Activated CD4-positive, alpha-beta T cell treated with anti-CD3 and anti-CD28 coated beads, Interleukin-2, amount 10 ng/mL, durations not matched to agents 7 days and 5 days (primary cell): ENCODE measurements at regions not wholly inside any gene's neighbourhood (a gene's known extent, or its start where the extent isn't known, plus 50 kb on each side); places are given as distances from the start of the nearest gene placed in this dataset.

Source experiments
- CTCF ChIA-PET: fragments of 350-600 bp; sonication (Branson Sonifier 250); formaldehyde crosslinking; loops from one replicate; lab custom pipeline; 2021; ENCODE audit warnings: antibody characterized with exemption; lab: Charles Lee
- POLR2A ChIA-PET: fragments of 350-600 bp; sonication (Branson Sonifier 250); formaldehyde crosslinking; loops from one replicate; lab custom pipeline; 2021; ENCODE audit warnings: antibody characterized with exemption; lab: Charles Lee
- DNase-seq: peaks from one replicate; pipeline ENCODE4 v3.0.0-alpha.2; 2020
- H3K27ac Mint-ChIP-seq: one replicate; pipeline ENCODE4 v1.8.0; 2021; ENCODE audit warnings: mild to moderate bottlenecking, moderate library complexity, mixed read lengths
- H3K27me3 Mint-ChIP-seq: one replicate; pipeline ENCODE4 v1.8.0; 2021; ENCODE audit warnings: mixed read lengths
- H3K36me3 Mint-ChIP-seq: one replicate; pipeline ENCODE4 v1.8.0; 2021; ENCODE audit warnings: low read depth, mixed read lengths
- H3K4me1 Mint-ChIP-seq: one replicate; pipeline ENCODE4 v1.8.0; 2021; ENCODE audit warnings: mixed read lengths
- H3K4me3 Mint-ChIP-seq: one replicate; pipeline ENCODE4 v1.8.0; 2021; ENCODE audit warnings: mild to moderate bottlenecking, moderate library complexity, mixed read lengths
- H3K9me3 Mint-ChIP-seq: one replicate; pipeline ENCODE4 v1.8.0; 2021; ENCODE audit warnings: mixed read lengths

GRCh38 chr5:173557123-173557903 lies 59.1 kb downstream of the BOD1 start:
- Mint-ChIP-seq H3K27ac (no peak overlapping the region), H3K36me3 (no peaks in the 10 kb centered on the region), H3K4me1 (no peaks in the 10 kb centered on the region), H3K27me3 (peaks cover 5% of the 10 kb centered on the region), H3K4me3 (no peak overlapping the region), H3K9me3 (peaks cover 9% of the 10 kb centered on the region)
- ChIA-PET CTCF (interaction anchor here (0.5 kb wide), 1 partner anchor 739 kb away, joined by 3 read pairs; no protein-coding TSS in a partner anchor), POLR2A (no interaction called here)
- DNase-seq: no peak

- ChIA-PET CTCF (interaction anchor here (0.5 kb wide), 1 partner anchor 740 kb away, joined by 3 read pairs; no protein-coding TSS in a partner anchor), POLR2A (no interaction called here)
- H3K9me3 Mint-ChIP-seq: peaks cover 5% of the 10 kb centered on the region
- H3K36me3 Mint-ChIP-seq: no peaks in the 10 kb centered on the region
- no peak overlapping the region for H3K27ac Mint-ChIP-seq
- no peaks in the 10 kb centered on the region for H3K4me1 Mint-ChIP-seq
- no peak for DNase-seq
- H3K4me3 Mint-ChIP-seq: no peak overlapping the region
- H3K27me3 Mint-ChIP-seq: peaks cover 3% of the 10 kb centered on the region
Observed at GRCh38 chr5:173556142-173557028, 60.1 kb downstream of the BOD1 start.

GRCh38 chr5:173554989-173555705 lies 61.3 kb downstream of the BOD1 start:
- no peak for DNase-seq
- no peaks in the 10 kb centered on the region for H3K36me3 Mint-ChIP-seq
- H3K4me1 Mint-ChIP-seq: no peaks in the 10 kb centered on the region
- POLR2A ChIA-PET: no interaction called here
- no peaks in the 10 kb centered on the region for H3K9me3 Mint-ChIP-seq
- no peak overlapping the region for H3K4me3 Mint-ChIP-seq
- CTCF ChIA-PET: no interaction called here
- no peaks in the 10 kb centered on the region for H3K27me3 Mint-ChIP-seq
- H3K27ac Mint-ChIP-seq: no peak overlapping the region

- CTCF ChIA-PET: interaction anchor here (1.4 kb wide), 1 partner anchor 40 kb away, joined by 3 read pairs; no protein-coding TSS in a partner anchor
- H3K27me3 Mint-ChIP-seq: no peaks in the 10 kb centered on the region
- POLR2A ChIA-PET: no interaction called here
- H3K27ac Mint-ChIP-seq: no peak overlapping the region
- H3K4me1 Mint-ChIP-seq: no peaks in the 10 kb centered on the region
- H3K36me3 Mint-ChIP-seq: no peaks in the 10 kb centered on the region
- no peak for DNase-seq
- no peak overlapping the region for H3K4me3 Mint-ChIP-seq
- no peaks in the 10 kb centered on the region for H3K9me3 Mint-ChIP-seq
Observed at GRCh38 chr5:173554038-173554955, 62.2 kb downstream of the BOD1 start.

GRCh38 chr5:173550641-173551040 lies 65.8 kb downstream of the BOD1 start:
- Mint-ChIP-seq H3K9me3 (no peaks in the 10 kb centered on the region), H3K4me3 (no peak overlapping the region), H3K27me3 (no peaks in the 10 kb centered on the region), H3K36me3 (no peaks in the 10 kb centered on the region), H3K27ac (no peak overlapping the region), H3K4me1 (no peaks in the 10 kb centered on the region)
- no peak for DNase-seq
- CTCF ChIA-PET: interaction anchor here (1.0 kb wide), 1 partner anchor 78 kb away, joined by 3 read pairs; no protein-coding TSS in a partner anchor
- POLR2A ChIA-PET: no interaction called here

GRCh38 chr5:173549644-173550043 lies 66.8 kb downstream of the BOD1 start:
- DNase-seq: no peak
- Mint-ChIP-seq H3K27ac (no peak overlapping the region), H3K4me3 (no peak overlapping the region), H3K4me1 (no peaks in the 10 kb centered on the region), H3K36me3 (no peaks in the 10 kb centered on the region), H3K9me3 (no peaks in the 10 kb centered on the region), H3K27me3 (no peaks in the 10 kb centered on the region)
- ChIA-PET CTCF (no interaction called here), POLR2A (no interaction called here)

- CTCF ChIA-PET: no interaction called here
Observed at GRCh38 chr5:173547579-173547978, 68.9 kb downstream of the BOD1 start.

GRCh38 chr5:173542964-173543363 lies 73.5 kb downstream of the BOD1 start:
- no peak overlapping the region for H3K4me3 Mint-ChIP-seq
- no peak for DNase-seq
- no peaks in the 10 kb centered on the region for H3K36me3 Mint-ChIP-seq
- no peak overlapping the region for H3K27ac Mint-ChIP-seq
- H3K4me1 Mint-ChIP-seq: no peaks in the 10 kb centered on the region
- CTCF ChIA-PET: no interaction called here
- no peaks in the 10 kb centered on the region for H3K9me3 Mint-ChIP-seq
- POLR2A ChIA-PET: interaction anchor here (1.0 kb wide), 1 partner anchor 109 kb away, joined by 3 read pairs; no protein-coding TSS in a partner anchor
- H3K27me3 Mint-ChIP-seq: no peaks in the 10 kb centered on the region

More at GRCh38 chr5:173547579-173547978, 68.9 kb downstream of the BOD1 start:
- no peaks in the 10 kb centered on the region for H3K4me1 Mint-ChIP-seq
- no peaks in the 10 kb centered on the region for H3K36me3 Mint-ChIP-seq
- no peak overlapping the region for H3K27ac Mint-ChIP-seq
- POLR2A ChIA-PET: no interaction called here
- no peak overlapping the region for H3K4me3 Mint-ChIP-seq
- no peaks in the 10 kb centered on the region for H3K27me3 Mint-ChIP-seq
- no peaks in the 10 kb centered on the region for H3K9me3 Mint-ChIP-seq
- no peak for DNase-seq

- ChIA-PET CTCF (no interaction called here), POLR2A (interaction anchor here (1.0 kb wide), 1 partner anchor 110 kb away, joined by 3 read pairs; no protein-coding TSS in a partner anchor)
- Mint-ChIP-seq H3K4me1 (no peaks in the 10 kb centered on the region), H3K9me3 (no peaks in the 10 kb centered on the region), H3K4me3 (no peak overlapping the region), H3K27ac (no peak overlapping the region), H3K36me3 (no peaks in the 10 kb centered on the region), H3K27me3 (no peaks in the 10 kb centered on the region)
- DNase-seq: no peak
Observed at GRCh38 chr5:173542159-173542558, 74.3 kb downstream of the BOD1 start.

GRCh38 chr5:173538654-173539053 lies 77.8 kb downstream of the BOD1 start:
- Mint-ChIP-seq H3K27me3 (peaks cover 7% of the 10 kb centered on the region), H3K4me1 (no peaks in the 10 kb centered on the region), H3K9me3 (no peaks in the 10 kb centered on the region), H3K4me3 (no peak overlapping the region), H3K27ac (no peak overlapping the region), H3K36me3 (no peaks in the 10 kb centered on the region)
- CTCF ChIA-PET: interaction anchor here (0.6 kb wide), 1 partner anchor 1010 kb away, joined by 4 read pairs; no protein-coding TSS in a partner anchor
- POLR2A ChIA-PET: no interaction called here
- no peak for DNase-seq

GRCh38 chr5:173538018-173538417 lies 78.4 kb downstream of the BOD1 start:
- CTCF ChIA-PET: interaction anchor here (0.6 kb wide), 1 partner anchor 1011 kb away, joined by 4 read pairs; no protein-coding TSS in a partner anchor
- Mint-ChIP-seq H3K36me3 (no peaks in the 10 kb centered on the region), H3K27me3 (peaks cover 7% of the 10 kb centered on the region), H3K27ac (no peak overlapping the region), H3K4me3 (no peak overlapping the region), H3K4me1 (no peaks in the 10 kb centered on the region), H3K9me3 (no peaks in the 10 kb centered on the region)
- DNase-seq: no peak
- POLR2A ChIA-PET: no interaction called here
